ENCODE measurements at regions not wholly inside any gene's neighbourhood (a gene's known extent, or its start where the extent isn't known, plus 50 kb on each side); places are given as distances from the start of the nearest gene placed in this dataset.

DNA sequence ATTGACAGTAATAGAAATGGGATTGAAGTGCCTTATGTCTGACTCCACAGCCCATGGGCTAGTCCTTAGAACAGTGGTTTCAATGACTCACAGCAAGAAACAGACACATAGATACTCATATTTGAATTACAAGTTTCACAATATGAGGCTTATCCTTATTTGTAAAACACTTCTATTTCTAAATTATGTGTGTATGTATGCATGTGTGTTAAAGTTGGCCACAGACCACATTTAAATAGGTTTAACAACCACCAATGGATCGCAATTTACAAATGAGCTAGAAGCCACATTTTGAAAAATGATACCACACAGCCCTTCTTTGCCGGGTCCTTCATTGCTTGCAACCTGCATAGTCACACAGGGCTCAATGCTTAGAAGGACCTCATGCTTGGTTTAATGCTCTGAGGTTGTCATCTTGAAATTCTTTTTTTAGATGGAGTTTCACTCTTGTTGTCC lies 157.8 kb upstream of the PREP start:
- TF ChIP-seq, protein P1, sequence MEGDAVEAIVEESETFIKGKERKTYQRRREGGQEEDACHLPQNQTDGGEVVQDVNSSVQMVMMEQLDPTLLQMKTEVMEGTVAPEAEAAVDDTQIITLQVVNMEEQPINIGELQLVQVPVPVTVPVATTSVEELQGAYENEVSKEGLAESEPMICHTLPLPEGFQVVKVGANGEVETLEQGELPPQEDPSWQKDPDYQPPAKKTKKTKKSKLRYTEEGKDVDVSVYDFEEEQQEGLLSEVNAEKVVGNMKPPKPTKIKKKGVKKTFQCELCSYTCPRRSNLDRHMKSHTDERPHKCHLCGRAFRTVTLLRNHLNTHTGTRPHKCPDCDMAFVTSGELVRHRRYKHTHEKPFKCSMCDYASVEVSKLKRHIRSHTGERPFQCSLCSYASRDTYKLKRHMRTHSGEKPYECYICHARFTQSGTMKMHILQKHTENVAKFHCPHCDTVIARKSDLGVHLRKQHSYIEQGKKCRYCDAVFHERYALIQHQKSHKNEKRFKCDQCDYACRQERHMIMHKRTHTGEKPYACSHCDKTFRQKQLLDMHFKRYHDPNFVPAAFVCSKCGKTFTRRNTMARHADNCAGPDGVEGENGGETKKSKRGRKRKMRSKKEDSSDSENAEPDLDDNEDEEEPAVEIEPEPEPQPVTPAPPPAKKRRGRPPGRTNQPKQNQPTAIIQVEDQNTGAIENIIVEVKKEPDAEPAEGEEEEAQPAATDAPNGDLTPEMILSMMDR (IDR thresholded peaks at IDR 0.05), result no peak
- no peak for TF ChIP-seq POLR2A (IDR thresholded peaks at IDR 0.05)

Data from testis (tissue), 2 donors.